ENCODE measurements at regions not wholly inside any gene's neighbourhood (a gene's known extent, or its start where the extent isn't known, plus 50 kb on each side); places are given as distances from the start of the nearest gene placed in this dataset.

- H3K4me1 Mint-ChIP-seq (ENCODE audit: low read depth), result peaks cover 14% of the 10 kb centered on the region
- no peaks in the 10 kb centered on the region for H3K27me3 Mint-ChIP-seq (ENCODE audit: low read depth)
- H3K27ac Mint-ChIP-seq (ENCODE audit: unreplicated experiment), result no peak overlapping the region
- H3K36me3 Mint-ChIP-seq (ENCODE audit: low read depth), result no peaks in the 10 kb centered on the region
- TF ChIP-seq CTCF (IDR thresholded peaks at IDR 0.05), result no peak
- DNase-seq (ENCODE audit: low spot score), result no peak
- H3K4me3 Mint-ChIP-seq (ENCODE audit: unreplicated experiment), result no peak overlapping the region
- H3K9me3 Mint-ChIP-seq (ENCODE audit: low read depth), result no peaks in the 10 kb centered on the region
Observed at GRCh38 chr2:145777914-145778313, 1258.0 kb upstream of the ZEB2 start.

GRCh38 chr2:145777297-145777696, 1257.4 kb upstream of the ZEB2 start:
- Mint-ChIP-seq H3K9me3 (ENCODE audit: low read depth) (no peaks in the 10 kb centered on the region), H3K4me3 (ENCODE audit: unreplicated experiment) (no peak overlapping the region), H3K4me1 (ENCODE audit: low read depth) (peaks cover 14% of the 10 kb centered on the region), H3K27me3 (ENCODE audit: low read depth) (no peaks in the 10 kb centered on the region), H3K36me3 (ENCODE audit: low read depth) (no peaks in the 10 kb centered on the region), H3K27ac (ENCODE audit: unreplicated experiment) (no peak overlapping the region)
- no peak for DNase-seq (ENCODE audit: low spot score)
- TF ChIP-seq CTCF (IDR thresholded peaks at IDR 0.05), result no peak

GRCh38 chr2:145775591-145775990, 1255.7 kb upstream of the ZEB2 start:
- no peak for TF ChIP-seq CTCF (IDR thresholded peaks at IDR 0.05)
- DNase-seq (ENCODE audit: low spot score), result no peak
- H3K9me3 Mint-ChIP-seq (ENCODE audit: low read depth), result no peaks in the 10 kb centered on the region
- H3K27me3 Mint-ChIP-seq (ENCODE audit: low read depth), result no peaks in the 10 kb centered on the region
- H3K36me3 Mint-ChIP-seq (ENCODE audit: low read depth), result no peaks in the 10 kb centered on the region
- H3K27ac Mint-ChIP-seq (ENCODE audit: unreplicated experiment), result no peak overlapping the region
- H3K4me3 Mint-ChIP-seq (ENCODE audit: unreplicated experiment), result no peak overlapping the region
- H3K4me1 Mint-ChIP-seq (ENCODE audit: low read depth), result peaks cover 14% of the 10 kb centered on the region

- Mint-ChIP-seq H3K27me3 (ENCODE audit: low read depth) (no peaks in the 10 kb centered on the region), H3K4me3 (ENCODE audit: unreplicated experiment) (no peak overlapping the region), H3K9me3 (ENCODE audit: low read depth) (no peaks in the 10 kb centered on the region), H3K27ac (ENCODE audit: unreplicated experiment) (no peak overlapping the region), H3K36me3 (ENCODE audit: low read depth) (no peaks in the 10 kb centered on the region), H3K4me1 (ENCODE audit: low read depth) (peaks cover 14% of the 10 kb centered on the region)
- DNase-seq (ENCODE audit: low spot score), result no peak
- TF ChIP-seq CTCF (IDR thresholded peaks at IDR 0.05), result no peak
Observed at GRCh38 chr2:145771525-145771924, 1251.6 kb upstream of the ZEB2 start.

GRCh38 chr2:145769011-145769716, 1249.2 kb upstream of the ZEB2 start:
- peaks cover 5% of the 10 kb centered on the region for H3K4me1 Mint-ChIP-seq (ENCODE audit: low read depth)

More at GRCh38 chr2:145769011-145769716, 1249.2 kb upstream of the ZEB2 start:
- no peak for DNase-seq (ENCODE audit: low spot score)
- H3K4me3 Mint-ChIP-seq (ENCODE audit: unreplicated experiment), result no peak overlapping the region
- TF ChIP-seq CTCF (IDR thresholded peaks at IDR 0.05), result no peak
- H3K27ac Mint-ChIP-seq (ENCODE audit: unreplicated experiment), result no peak overlapping the region
- no peaks in the 10 kb centered on the region for H3K27me3 Mint-ChIP-seq (ENCODE audit: low read depth)
- H3K36me3 Mint-ChIP-seq (ENCODE audit: low read depth), result no peaks in the 10 kb centered on the region
- H3K9me3 Mint-ChIP-seq (ENCODE audit: low read depth), result no peaks in the 10 kb centered on the region
